ENCODE measurements at regions not wholly inside any gene's neighbourhood (a gene's known extent, or its start where the extent isn't known, plus 50 kb on each side); places are given as distances from the start of the nearest gene placed in this dataset.

DNA sequence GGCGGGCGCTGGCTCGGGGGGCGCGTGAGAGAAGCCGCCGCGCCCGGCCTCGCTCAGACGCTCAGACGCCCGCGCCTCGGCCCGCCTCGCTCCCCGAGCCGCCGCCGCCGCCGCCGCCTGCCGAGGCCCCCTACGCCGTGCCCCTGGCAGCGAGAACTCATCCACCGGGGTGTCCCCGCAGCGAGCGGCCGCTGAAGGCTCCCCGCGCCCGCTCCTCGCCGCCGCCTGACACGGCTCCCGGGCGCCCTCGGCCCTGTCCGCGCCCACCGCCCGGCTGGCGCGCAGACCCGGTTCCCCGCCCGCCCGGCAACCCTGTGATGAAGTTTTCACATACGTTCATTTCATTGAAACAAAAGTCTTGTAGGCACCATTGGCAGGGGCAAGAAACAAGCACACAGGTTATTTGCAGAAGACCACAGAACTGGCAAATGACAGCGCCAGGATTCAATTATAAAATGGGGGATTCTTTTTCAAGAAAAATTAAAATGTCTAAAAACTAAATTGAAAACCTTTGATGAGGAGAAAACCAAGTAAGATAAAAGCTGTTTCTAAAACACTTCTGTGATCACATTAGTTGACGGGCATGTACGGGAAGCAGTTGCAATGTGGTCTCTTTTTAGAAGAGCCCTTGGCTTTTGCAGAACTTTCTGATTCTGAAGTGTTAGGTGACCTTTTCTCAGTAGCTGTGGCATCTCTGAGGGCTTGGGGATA is 50.5 kb upstream of the TUBA3D start:
- no peak overlapping the region for H2BK120ac ChIP-seq (replicated peaks; ENCODE audit: low read depth, low read length)
- peaks cover 0 to 11% (median 2%) of the 10 kb centered on the region in 4 experiments; a peak in 3 of 7 replicates for H3K4me1 ChIP-seq (replicated peaks in 1 of 4; ENCODE audit: control insufficient read depth in 3 of 4, insufficient read depth in 4 of 4, low read length in 3 of 4)
- DNase-seq (ENCODE audit: low read depth in 1 of 2, low spot score in 2 of 2) (no peak), FAIRE-seq (no peak)
- 0 out of 4 replicates have a peak, but pooled peaks cover 0 to 6% of the 10 kb centered on the region in 2 experiments for H3K9me3 ChIP-seq (ENCODE audit: insufficient read depth in 2 of 2, low read depth in 1 of 2, low read length in 1 of 2)
- no peak overlapping the region for H3K27ac ChIP-seq (ENCODE audit: low read depth, low read length)
- no peaks in the 10 kb centered on the region for H3K79me1 ChIP-seq (ENCODE audit: low read depth, low read length)
- CTCF ChIA-PET (ENCODE audit: partially characterized antibody): interaction anchor here (1.5 to 3.3 kb wide), 2 partner anchors 12 to 68 kb away, joined by 8 to 13 read pairs; partner anchors contain the start of gene MZT2A
- H4K20me1 ChIP-seq (replicated peaks in 1 of 2; ENCODE audit: control insufficient read depth in 1 of 2, insufficient read depth in 2 of 2, low read length in 2 of 2): no peaks in the 10 kb centered on the region
- no peak overlapping the region for H3K56ac ChIP-seq (replicated peaks; ENCODE audit: insufficient read length, low read depth, low read length)
- POLR2A ChIA-PET (ENCODE audit: partially characterized antibody): interaction anchor here (1.4 to 1.5 kb wide), 2 partner anchors 68 to 333 kb away, joined by 3 read pairs; no protein-coding TSS in a partner anchor
- H2BK12ac ChIP-seq (ENCODE audit: low read depth, low read length): no peak overlapping the region
- H2BK5ac ChIP-seq (ENCODE audit: low read depth, low read length): no peak overlapping the region
- H3K4me2 ChIP-seq (ENCODE audit: insufficient read depth in 1 of 2, low read depth in 2 of 2, low read length in 2 of 2): peak overlapping the region; percentile 33 to 57
- H3K18ac ChIP-seq (ENCODE audit: extremely low read depth, low read length): no peak overlapping the region
- 64% methylated on average over 4 of the region's 57 CpGs; no CpG with 5 or more reads in 1 of the 2 experiments for WGBS, 2 experiments (ENCODE audit: extremely low coverage in 1 of 2, insufficient coverage in 1 of 2, insufficient read length in 1 of 2, insufficient replicate concordance in 2 of 2, low coverage in 1 of 2, low lambda C conversion rate in 2 of 2, missing lambda C conversion rate in 1 of 2)
- TF ChIP-seq SUZ12 (IDR thresholded peaks at IDR 0.05; ENCODE audit: low read length) (peak; percentile 43), JUN (IDR thresholded peaks at IDR 0.05; ENCODE audit: low read depth, low read length) (no peak), EZH2 (IDR thresholded peaks at IDR 0.05; ENCODE audit: low read depth, low read length, severe bottlenecking) (peak; percentile 45)
- H2BK15ac ChIP-seq (ENCODE audit: low read length): no peak overlapping the region
- H4K5ac ChIP-seq (ENCODE audit: insufficient read length, low read depth, low read length): no peak overlapping the region
- no peak overlapping the region for H4K91ac ChIP-seq (replicated peaks; ENCODE audit: insufficient read length, low read length)
- no peak overlapping the region for H2AFZ ChIP-seq (ENCODE audit: low read length)
- no peak overlapping the region for H3K4ac ChIP-seq (replicated peaks; ENCODE audit: insufficient read length, low read depth, low read length)
- no peaks in the 10 kb centered on the region for H3K79me2 ChIP-seq (ENCODE audit: control insufficient read depth in 1 of 2, insufficient read depth in 2 of 2, low read length in 2 of 2)
- no peak overlapping the region for H3K14ac ChIP-seq (ENCODE audit: insufficient read length)
- H4K8ac ChIP-seq (ENCODE audit: extremely low read depth, insufficient read depth, low read length): no peak overlapping the region
- H2BK20ac ChIP-seq (ENCODE audit: low read length): no peak overlapping the region
- no peak overlapping the region for H2AK5ac ChIP-seq (ENCODE audit: low read depth, low read length)
- no peak overlapping the region for H3K23ac ChIP-seq (ENCODE audit: insufficient read length)
- H3K36me3 ChIP-seq (ENCODE audit: control insufficient read depth in 2 of 4, insufficient read depth in 4 of 4, low read length in 3 of 4): no peaks in the 10 kb centered on the region; a peak in 1 of 8 replicates
- peak overlapping the region; percentile 2 to 57 (median 16); a peak in 6 of 8 replicates for H3K4me3 ChIP-seq (ENCODE audit: extremely low read depth in 1 of 4, insufficient read depth in 2 of 4, low read depth in 3 of 4, low read length in 4 of 4)
- peak overlapping the region in 1 of 4 experiments; percentile 34; a peak in 1 of 7 replicates for H3K9ac ChIP-seq (replicated peaks in 1 of 4; ENCODE audit: extremely low read depth in 1 of 4, low read depth in 3 of 4, low read length in 3 of 4)
- H3K27me3 ChIP-seq (replicated peaks in 1 of 4; ENCODE audit: control insufficient read depth in 3 of 4, extremely low read depth in 1 of 4, insufficient read depth in 3 of 4, low read length in 3 of 4): peaks cover 5 to 31% (median 17%) of the 10 kb centered on the region in 4 experiments
- no peaks in the 10 kb centered on the region for H3K23me2 ChIP-seq (ENCODE audit: low read depth, low read length)

All from H1 (cell line).